Suprapubic skin (tissue), 4 donors: ENCODE measurements at regions not wholly inside any gene's neighbourhood (a gene's known extent, or its start where the extent isn't known, plus 50 kb on each side); places are given as distances from the start of the nearest gene placed in this dataset.

ENCODE experiments used
- DNase-seq, 2 donors: peaks; one replicate each; pipeline ENCODE4 v3.0.0-alpha.2; 2019; ENCODE audit warnings: low spot score in 2 of 2
- H3K27ac ChIP-seq: fragments of 200-600 bp; sonication (generic); one replicate; pipeline ENCODE4 v1.5.1; 2019
- H3K27me3 ChIP-seq: fragments of 200-600 bp; sonication (generic); one replicate; pipeline ENCODE4 v1.5.1; 2019
- H3K36me3 ChIP-seq: fragments of 200-600 bp; sonication (generic); one replicate; pipeline ENCODE4 v1.5.1; 2019
- H3K4me1 ChIP-seq: fragments of 200-600 bp; sonication (generic); one replicate; pipeline ENCODE4 v1.5.1; 2019
- H3K4me3 ChIP-seq: fragments of 200-600 bp; sonication (generic); one replicate; pipeline ENCODE4 v1.5.1; 2019; ENCODE audit warnings: mild to moderate bottlenecking
- H3K9me3 ChIP-seq: fragments of 200-600 bp; sonication (generic); one replicate; pipeline ENCODE4 v1.5.1; 2019
- CTCF ChIP-seq, 2 donors: fragments of 200-600 bp in 1 of 2; fragments of 450-650 bp in 1 of 2; sonication (generic) in 1 of 2; IDR thresholded peaks; one replicate each; pipeline ENCODE4 v1.5.1; 2016 to 2019; ENCODE audit warnings: antibody characterized with exemption in 2 of 2, mild to moderate bottlenecking in 1 of 2, moderate library complexity in 1 of 2
- EP300 ChIP-seq: sonication (generic); formaldehyde crosslinking; IDR thresholded peaks from one replicate; pipeline ENCODE4 v1.6.1; 2017; ENCODE audit warnings: antibody characterized with exemption
- POLR2A ChIP-seq, 2 donors: fragments of 450-650 bp; IDR thresholded peaks; one replicate each; pipeline ENCODE4 v1.6.1; 2017; ENCODE audit warnings: antibody characterized with exemption in 2 of 2, mild to moderate bottlenecking in 2 of 2, moderate library complexity in 2 of 2
- POLR2AphosphoS5 ChIP-seq, 3 donors: sonication (generic); formaldehyde crosslinking; IDR thresholded peaks; one replicate each; pipeline ENCODE4 v1.6.1; 2017; ENCODE audit warnings: antibody characterized with exemption in 3 of 3
- WGBS: methylation state at CpG from one replicate; pipeline ENCODE4 v1.1.5; 2018; 5-methylcytosine and 5-hydroxymethylcytosine counted together

- no peak overlapping the region for H3K27ac ChIP-seq
- no peaks in the 10 kb centered on the region for H3K27me3 ChIP-seq
- TF ChIP-seq POLR2AphosphoS5 (IDR thresholded peaks at IDR 0.05) (no peak), POLR2A (IDR thresholded peaks at IDR 0.05) (no peak), EP300 (no peak), CTCF (IDR thresholded peaks at IDR 0.05) (no peak)
- H3K4me1 ChIP-seq = no peaks in the 10 kb centered on the region
- no peaks in the 10 kb centered on the region for H3K36me3 ChIP-seq
- 63% methylated on average over 1 of the region's 1 CpG for WGBS
- no peaks in the 10 kb centered on the region for H3K9me3 ChIP-seq
- H3K4me3 ChIP-seq = no peak overlapping the region
- no peak for DNase-seq
Measured at GRCh38 chr1:72568113-72568512, 285.8 kb upstream of the NEGR1 start.

GRCh38 chr1:72567521-72567920, 285.2 kb upstream of the NEGR1 start:
- no peaks in the 10 kb centered on the region for H3K9me3 ChIP-seq
- H3K27me3 ChIP-seq = no peaks in the 10 kb centered on the region
- TF ChIP-seq EP300 (no peak), CTCF (IDR thresholded peaks at IDR 0.05) (no peak), POLR2A (IDR thresholded peaks at IDR 0.05) (no peak), POLR2AphosphoS5 (IDR thresholded peaks at IDR 0.05) (no peak)
- no peak overlapping the region for H3K4me3 ChIP-seq
- H3K27ac ChIP-seq = no peak overlapping the region
- H3K36me3 ChIP-seq = no peaks in the 10 kb centered on the region
- DNase-seq = no peak
- no peaks in the 10 kb centered on the region for H3K4me1 ChIP-seq

- Histone ChIP-seq H3K27ac (no peak overlapping the region), H3K36me3 (no peaks in the 10 kb centered on the region), H3K27me3 (no peaks in the 10 kb centered on the region), H3K4me1 (no peaks in the 10 kb centered on the region), H3K9me3 (no peaks in the 10 kb centered on the region), H3K4me3 (no peak overlapping the region)
- no peak for DNase-seq
- WGBS = 68% methylated on average over 5 of the region's 5 CpGs
- TF ChIP-seq POLR2A (IDR thresholded peaks at IDR 0.05) (no peak), POLR2AphosphoS5 (IDR thresholded peaks at IDR 0.05) (no peak), EP300 (no peak), CTCF (IDR thresholded peaks at IDR 0.05) (no peak)
Measured at GRCh38 chr1:72564749-72565148, 282.4 kb upstream of the NEGR1 start.

GRCh38 chr1:72557446-72558049, 275.2 kb upstream of the NEGR1 start:
- Histone ChIP-seq H3K27ac (no peak overlapping the region), H3K27me3 (no peaks in the 10 kb centered on the region), H3K36me3 (no peaks in the 10 kb centered on the region), H3K4me1 (no peaks in the 10 kb centered on the region), H3K4me3 (no peak overlapping the region), H3K9me3 (no peaks in the 10 kb centered on the region)
- no peak for DNase-seq
- TF ChIP-seq POLR2A (IDR thresholded peaks at IDR 0.05) (no peak), CTCF (IDR thresholded peaks at IDR 0.05) (no peak), POLR2AphosphoS5 (IDR thresholded peaks at IDR 0.05) (no peak), EP300 (no peak)
- WGBS = 90% methylated on average over 1 of the region's 1 CpG

- no peak for TF ChIP-seq POLR2A (IDR thresholded peaks at IDR 0.05)
- TF ChIP-seq CTCF (IDR thresholded peaks at IDR 0.05) = no peak
- no peak for TF ChIP-seq POLR2AphosphoS5 (IDR thresholded peaks at IDR 0.05)
- no peak for TF ChIP-seq EP300
- no peaks in the 10 kb centered on the region for H3K4me1 ChIP-seq
- H3K9me3 ChIP-seq = no peaks in the 10 kb centered on the region
- H3K36me3 ChIP-seq = no peaks in the 10 kb centered on the region
- H3K4me3 ChIP-seq = no peak overlapping the region
- 60% methylated on average over 1 of the region's 1 CpG for WGBS
- H3K27ac ChIP-seq = no peak overlapping the region
- DNase-seq = no peak
- no peaks in the 10 kb centered on the region for H3K27me3 ChIP-seq
Measured at GRCh38 chr1:72547412-72547811, 265.1 kb upstream of the NEGR1 start.
